ENCODE measurements at regions not wholly inside any gene's neighbourhood (a gene's known extent, or its start where the extent isn't known, plus 50 kb on each side); places are given as distances from the start of the nearest gene placed in this dataset.

- TF ChIP-seq CTCF (IDR thresholded peaks at IDR 0.05; ENCODE audit: low read depth, low read length) (no peak), EZH2phosphoT487 (IDR thresholded peaks at IDR 0.05; ENCODE audit: low read depth) (no peak)
These were observed 340.2 kb downstream of the HS3ST3B1 start for GRCh38 chr17:14641117-14641516.
